ENCODE measurements at regions not wholly inside any gene's neighbourhood (a gene's known extent, or its start where the extent isn't known, plus 50 kb on each side); places are given as distances from the start of the nearest gene placed in this dataset.

DNA sequence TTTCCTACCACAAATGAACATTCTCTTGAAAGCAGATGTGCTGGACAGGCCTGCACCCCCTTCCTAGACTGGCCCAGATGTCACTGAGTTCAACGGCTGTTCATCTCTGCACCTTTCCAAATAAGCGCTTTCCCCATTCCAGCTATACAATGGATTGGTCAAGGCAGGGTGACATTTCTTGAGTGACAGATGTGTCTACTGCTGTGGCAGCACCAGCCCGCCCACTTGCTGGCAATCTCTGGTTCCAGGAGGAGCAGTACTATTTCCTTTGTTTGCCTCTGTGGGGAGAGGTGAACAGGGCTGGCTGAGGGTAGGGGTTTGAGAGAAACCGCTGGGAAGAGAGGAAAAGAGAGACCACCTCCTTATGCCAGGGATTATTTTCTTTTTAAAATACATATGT, 269.5 kb upstream of the POU3F3 start:
- CTCF ChIA-PET: no interaction called here
- DNase-seq: no peak
- no peak overlapping the region for H3K4me3 ChIP-seq (ENCODE audit: low read depth in 2 of 2, low read length in 1 of 2)

More for the DNA sequence above, 269.5 kb upstream of the POU3F3 start:
- 62% methylated on average over 4 of the region's 4 CpGs for WGBS (ENCODE audit: low lambda C conversion rate)
- H3K27me3 ChIP-seq (ENCODE audit: insufficient read depth): no peaks in the 10 kb centered on the region
- no peaks in the 10 kb centered on the region; the same call in 1 of the 2 replicates for H3K9me3 ChIP-seq
- H3K4me2 ChIP-seq: no peak overlapping the region
- H3K36me3 ChIP-seq (replicated peaks in 1 of 2; ENCODE audit: control insufficient read depth in 1 of 2, insufficient read depth in 2 of 2, low read length in 1 of 2): no peaks in the 10 kb centered on the region
- no peak overlapping the region for H3K9ac ChIP-seq
- no peaks in the 10 kb centered on the region for H3K9me2 ChIP-seq
- H4K20me1 ChIP-seq (ENCODE audit: insufficient read depth): no peaks in the 10 kb centered on the region
- no peaks in the 10 kb centered on the region for H3F3A ChIP-seq (replicated peaks; ENCODE audit: insufficient read depth)
- H2AFZ ChIP-seq (ENCODE audit: low read depth): no peak overlapping the region
- TF ChIP-seq RAD21 (IDR thresholded peaks at IDR 0.05; ENCODE audit: low read length) (no peak), JUND (IDR thresholded peaks at IDR 0.05) (no peak), ELF1 (IDR thresholded peaks at IDR 0.05) (no peak), CHD2 (IDR thresholded peaks at IDR 0.05; ENCODE audit: low read length, partially characterized antibody) (no peak), FOXJ3 (CRISPR knock-in tag; IDR thresholded peaks at IDR 0.05) (no peak), RXRA (IDR thresholded peaks at IDR 0.05; ENCODE audit: borderline replicate concordance, low read depth) (no peak), GATA2 (CRISPR knock-in tag; IDR thresholded peaks at IDR 0.05) (no peak), NFIC (IDR thresholded peaks at IDR 0.05; ENCODE audit: borderline replicate concordance) (no peak), EZH2phosphoT487 (IDR thresholded peaks at IDR 0.05; ENCODE audit: borderline replicate concordance, low read depth) (no peak), POLR2AphosphoS5 (IDR thresholded peaks at IDR 0.05; ENCODE audit: low read depth, low read length) (no peak), EP300 (IDR thresholded peaks at IDR 0.05; ENCODE audit: borderline replicate concordance in 1 of 2, low read depth in 1 of 2, low read length in 1 of 2) (no peak), NRF1 (IDR thresholded peaks at IDR 0.05; ENCODE audit: low read depth, low read length) (no peak), YY1 (IDR thresholded peaks at IDR 0.05; ENCODE audit: low read depth) (no peak), TCF12 (IDR thresholded peaks at IDR 0.05) (no peak)
- TF ChIP-seq, protein P1, sequence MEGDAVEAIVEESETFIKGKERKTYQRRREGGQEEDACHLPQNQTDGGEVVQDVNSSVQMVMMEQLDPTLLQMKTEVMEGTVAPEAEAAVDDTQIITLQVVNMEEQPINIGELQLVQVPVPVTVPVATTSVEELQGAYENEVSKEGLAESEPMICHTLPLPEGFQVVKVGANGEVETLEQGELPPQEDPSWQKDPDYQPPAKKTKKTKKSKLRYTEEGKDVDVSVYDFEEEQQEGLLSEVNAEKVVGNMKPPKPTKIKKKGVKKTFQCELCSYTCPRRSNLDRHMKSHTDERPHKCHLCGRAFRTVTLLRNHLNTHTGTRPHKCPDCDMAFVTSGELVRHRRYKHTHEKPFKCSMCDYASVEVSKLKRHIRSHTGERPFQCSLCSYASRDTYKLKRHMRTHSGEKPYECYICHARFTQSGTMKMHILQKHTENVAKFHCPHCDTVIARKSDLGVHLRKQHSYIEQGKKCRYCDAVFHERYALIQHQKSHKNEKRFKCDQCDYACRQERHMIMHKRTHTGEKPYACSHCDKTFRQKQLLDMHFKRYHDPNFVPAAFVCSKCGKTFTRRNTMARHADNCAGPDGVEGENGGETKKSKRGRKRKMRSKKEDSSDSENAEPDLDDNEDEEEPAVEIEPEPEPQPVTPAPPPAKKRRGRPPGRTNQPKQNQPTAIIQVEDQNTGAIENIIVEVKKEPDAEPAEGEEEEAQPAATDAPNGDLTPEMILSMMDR (IDR thresholded peaks at IDR 0.05): no peak
- TF ChIP-seq, protein P2, sequence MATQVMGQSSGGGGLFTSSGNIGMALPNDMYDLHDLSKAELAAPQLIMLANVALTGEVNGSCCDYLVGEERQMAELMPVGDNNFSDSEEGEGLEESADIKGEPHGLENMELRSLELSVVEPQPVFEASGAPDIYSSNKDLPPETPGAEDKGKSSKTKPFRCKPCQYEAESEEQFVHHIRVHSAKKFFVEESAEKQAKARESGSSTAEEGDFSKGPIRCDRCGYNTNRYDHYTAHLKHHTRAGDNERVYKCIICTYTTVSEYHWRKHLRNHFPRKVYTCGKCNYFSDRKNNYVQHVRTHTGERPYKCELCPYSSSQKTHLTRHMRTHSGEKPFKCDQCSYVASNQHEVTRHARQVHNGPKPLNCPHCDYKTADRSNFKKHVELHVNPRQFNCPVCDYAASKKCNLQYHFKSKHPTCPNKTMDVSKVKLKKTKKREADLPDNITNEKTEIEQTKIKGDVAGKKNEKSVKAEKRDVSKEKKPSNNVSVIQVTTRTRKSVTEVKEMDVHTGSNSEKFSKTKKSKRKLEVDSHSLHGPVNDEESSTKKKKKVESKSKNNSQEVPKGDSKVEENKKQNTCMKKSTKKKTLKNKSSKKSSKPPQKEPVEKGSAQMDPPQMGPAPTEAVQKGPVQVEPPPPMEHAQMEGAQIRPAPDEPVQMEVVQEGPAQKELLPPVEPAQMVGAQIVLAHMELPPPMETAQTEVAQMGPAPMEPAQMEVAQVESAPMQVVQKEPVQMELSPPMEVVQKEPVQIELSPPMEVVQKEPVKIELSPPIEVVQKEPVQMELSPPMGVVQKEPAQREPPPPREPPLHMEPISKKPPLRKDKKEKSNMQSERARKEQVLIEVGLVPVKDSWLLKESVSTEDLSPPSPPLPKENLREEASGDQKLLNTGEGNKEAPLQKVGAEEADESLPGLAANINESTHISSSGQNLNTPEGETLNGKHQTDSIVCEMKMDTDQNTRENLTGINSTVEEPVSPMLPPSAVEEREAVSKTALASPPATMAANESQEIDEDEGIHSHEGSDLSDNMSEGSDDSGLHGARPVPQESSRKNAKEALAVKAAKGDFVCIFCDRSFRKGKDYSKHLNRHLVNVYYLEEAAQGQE (IDR thresholded peaks at IDR 0.05; ENCODE audit: low read depth, low read length): no peak
- TF ChIP-seq, protein P3, sequence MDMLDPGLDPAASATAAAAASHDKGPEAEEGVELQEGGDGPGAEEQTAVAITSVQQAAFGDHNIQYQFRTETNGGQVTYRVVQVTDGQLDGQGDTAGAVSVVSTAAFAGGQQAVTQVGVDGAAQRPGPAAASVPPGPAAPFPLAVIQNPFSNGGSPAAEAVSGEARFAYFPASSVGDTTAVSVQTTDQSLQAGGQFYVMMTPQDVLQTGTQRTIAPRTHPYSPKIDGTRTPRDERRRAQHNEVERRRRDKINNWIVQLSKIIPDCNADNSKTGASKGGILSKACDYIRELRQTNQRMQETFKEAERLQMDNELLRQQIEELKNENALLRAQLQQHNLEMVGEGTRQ (IDR thresholded peaks at IDR 0.05; ENCODE audit: borderline replicate concordance, low read depth, low read length): no peak
- TF ChIP-seq, protein P4, sequence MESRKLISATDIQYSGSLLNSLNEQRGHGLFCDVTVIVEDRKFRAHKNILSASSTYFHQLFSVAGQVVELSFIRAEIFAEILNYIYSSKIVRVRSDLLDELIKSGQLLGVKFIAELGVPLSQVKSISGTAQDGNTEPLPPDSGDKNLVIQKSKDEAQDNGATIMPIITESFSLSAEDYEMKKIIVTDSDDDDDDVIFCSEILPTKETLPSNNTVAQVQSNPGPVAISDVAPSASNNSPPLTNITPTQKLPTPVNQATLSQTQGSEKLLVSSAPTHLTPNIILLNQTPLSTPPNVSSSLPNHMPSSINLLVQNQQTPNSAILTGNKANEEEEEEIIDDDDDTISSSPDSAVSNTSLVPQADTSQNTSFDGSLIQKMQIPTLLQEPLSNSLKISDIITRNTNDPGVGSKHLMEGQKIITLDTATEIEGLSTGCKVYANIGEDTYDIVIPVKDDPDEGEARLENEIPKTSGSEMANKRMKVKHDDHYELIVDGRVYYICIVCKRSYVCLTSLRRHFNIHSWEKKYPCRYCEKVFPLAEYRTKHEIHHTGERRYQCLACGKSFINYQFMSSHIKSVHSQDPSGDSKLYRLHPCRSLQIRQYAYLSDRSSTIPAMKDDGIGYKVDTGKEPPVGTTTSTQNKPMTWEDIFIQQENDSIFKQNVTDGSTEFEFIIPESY (IDR thresholded peaks at IDR 0.05; ENCODE audit: borderline replicate concordance, low read depth): no peak
- TF ChIP-seq, protein P5, sequence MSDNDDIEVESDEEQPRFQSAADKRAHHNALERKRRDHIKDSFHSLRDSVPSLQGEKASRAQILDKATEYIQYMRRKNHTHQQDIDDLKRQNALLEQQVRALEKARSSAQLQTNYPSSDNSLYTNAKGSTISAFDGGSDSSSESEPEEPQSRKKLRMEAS (IDR thresholded peaks at IDR 0.05; ENCODE audit: low read depth): no peak
- TF ChIP-seq, protein P6, sequence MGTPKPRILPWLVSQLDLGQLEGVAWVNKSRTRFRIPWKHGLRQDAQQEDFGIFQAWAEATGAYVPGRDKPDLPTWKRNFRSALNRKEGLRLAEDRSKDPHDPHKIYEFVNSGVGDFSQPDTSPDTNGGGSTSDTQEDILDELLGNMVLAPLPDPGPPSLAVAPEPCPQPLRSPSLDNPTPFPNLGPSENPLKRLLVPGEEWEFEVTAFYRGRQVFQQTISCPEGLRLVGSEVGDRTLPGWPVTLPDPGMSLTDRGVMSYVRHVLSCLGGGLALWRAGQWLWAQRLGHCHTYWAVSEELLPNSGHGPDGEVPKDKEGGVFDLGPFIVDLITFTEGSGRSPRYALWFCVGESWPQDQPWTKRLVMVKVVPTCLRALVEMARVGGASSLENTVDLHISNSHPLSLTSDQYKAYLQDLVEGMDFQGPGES (IDR thresholded peaks at IDR 0.05; ENCODE audit: low read depth, low read length): no peak
- H3K4me1 ChIP-seq (ENCODE audit: control insufficient read depth in 1 of 2, insufficient read depth in 2 of 2, low read depth in 1 of 2, low read length in 1 of 2): no peaks in the 10 kb centered on the region
- no peak overlapping the region for H3K27ac ChIP-seq (ENCODE audit: low read depth in 2 of 2, low read length in 1 of 2)
- no peaks in the 10 kb centered on the region for H3K79me2 ChIP-seq (ENCODE audit: insufficient read depth)
- POLR2A ChIA-PET: no interaction called here
